ENCODE measurements at regions not wholly inside any gene's neighbourhood (a gene's known extent, or its start where the extent isn't known, plus 50 kb on each side); places are given as distances from the start of the nearest gene placed in this dataset.

GRCh38 chr1:5503556-5504363, 488.5 kb downstream of the NPHP4 start:
- POLR2A ChIA-PET, result no interaction called here
- no peak for DNase-seq
- CTCF ChIA-PET, result interaction anchor here (1.5 to 2.3 kb wide), 2 partner anchors 11 to 242 kb away, joined by 3 to 10 read pairs; no protein-coding TSS in a partner anchor

GRCh38 chr1:5502311-5503194, 489.7 kb downstream of the NPHP4 start:
- DNase-seq, result no peak
- Mint-ChIP-seq H3K36me3 (no peaks in the 10 kb centered on the region), H3K27ac (no peak overlapping the region), H3K27me3 (no peaks in the 10 kb centered on the region), H3K4me1 (ENCODE audit: low read depth) (no peaks in the 10 kb centered on the region), H3K4me3 (no peak overlapping the region), H3K9me3 (peaks cover 2% of the 10 kb centered on the region)
- intact Hi-C loops (cut with micrococcal nuclease), result no loop called here
- POLR2A ChIA-PET, result no interaction called here
- CTCF ChIA-PET, result no interaction called here

More at GRCh38 chr1:5503556-5504363, 488.5 kb downstream of the NPHP4 start:
- Mint-ChIP-seq H3K4me3 (no peak overlapping the region), H3K9me3 (peaks cover 2% of the 10 kb centered on the region), H3K27me3 (no peaks in the 10 kb centered on the region), H3K27ac (no peak overlapping the region), H3K36me3 (no peaks in the 10 kb centered on the region), H3K4me1 (ENCODE audit: low read depth) (no peaks in the 10 kb centered on the region)
- intact Hi-C loops (cut with micrococcal nuclease), result no loop called here

- Mint-ChIP-seq H3K27me3 (peaks cover 3% of the 10 kb centered on the region), H3K36me3 (no peaks in the 10 kb centered on the region), H3K9me3 (peaks cover 2% of the 10 kb centered on the region), H3K4me3 (no peak overlapping the region), H3K27ac (no peak overlapping the region), H3K4me1 (ENCODE audit: low read depth) (no peaks in the 10 kb centered on the region)
- intact Hi-C loops (cut with micrococcal nuclease), result no loop called here
- no peak for DNase-seq
- ChIA-PET CTCF (interaction anchor here (0.8 to 1.2 kb wide), 3 partner anchors 8 to 13 kb away, joined by 3 to 5 read pairs (median 3); no protein-coding TSS in a partner anchor), POLR2A (no interaction called here)
Measured at GRCh38 chr1:5501206-5501930, 490.9 kb downstream of the NPHP4 start.

- no peaks in the 10 kb centered on the region for H3K36me3 Mint-ChIP-seq
- peaks cover 7% of the 10 kb centered on the region for H3K27me3 Mint-ChIP-seq
Measured at GRCh38 chr1:5500541-5500940, 491.7 kb downstream of the NPHP4 start.

GRCh38 chr1:5497503-5497902, 494.7 kb downstream of the NPHP4 start:
- POLR2A ChIA-PET, result no interaction called here
- no peak overlapping the region for H3K27ac Mint-ChIP-seq
- peaks cover 7% of the 10 kb centered on the region for H3K27me3 Mint-ChIP-seq
- no peak overlapping the region for H3K4me3 Mint-ChIP-seq
- no peak for DNase-seq
- intact Hi-C loops (cut with micrococcal nuclease), result no loop called here
- no peaks in the 10 kb centered on the region for H3K36me3 Mint-ChIP-seq
- H3K4me1 Mint-ChIP-seq (ENCODE audit: low read depth), result no peaks in the 10 kb centered on the region
- peaks cover 2% of the 10 kb centered on the region for H3K9me3 Mint-ChIP-seq
- CTCF ChIA-PET, result interaction anchor here (0.6 kb wide), 1 partner anchor 90 kb away, joined by 3 read pairs; no protein-coding TSS in a partner anchor

More at GRCh38 chr1:5500541-5500940, 491.7 kb downstream of the NPHP4 start:
- intact Hi-C loops (cut with micrococcal nuclease), result no loop called here
- no peak for DNase-seq
- Mint-ChIP-seq H3K9me3 (peaks cover 2% of the 10 kb centered on the region), H3K27ac (no peak overlapping the region), H3K4me1 (ENCODE audit: low read depth) (no peaks in the 10 kb centered on the region), H3K4me3 (no peak overlapping the region)
- POLR2A ChIA-PET, result no interaction called here
- CTCF ChIA-PET, result interaction anchor here (0.7 to 1.2 kb wide), 4 partner anchors 9 to 17 kb away, joined by 3 to 5 read pairs (median 3); no protein-coding TSS in a partner anchor

- no peak overlapping the region for H3K4me3 Mint-ChIP-seq
- H3K36me3 Mint-ChIP-seq, result no peaks in the 10 kb centered on the region
- ChIA-PET POLR2A (no interaction called here), CTCF (interaction anchor here (1.7 kb wide), 1 partner anchor 15 kb away, joined by 7 read pairs; no protein-coding TSS in a partner anchor)
- H3K27ac Mint-ChIP-seq, result no peak overlapping the region
- peaks cover 2% of the 10 kb centered on the region for H3K9me3 Mint-ChIP-seq
- DNase-seq, result no peak
- intact Hi-C loops (cut with micrococcal nuclease), result no loop called here
- no peaks in the 10 kb centered on the region for H3K4me1 Mint-ChIP-seq (ENCODE audit: low read depth)
- peaks cover 7% of the 10 kb centered on the region for H3K27me3 Mint-ChIP-seq
Measured at GRCh38 chr1:5495596-5496410, 496.4 kb downstream of the NPHP4 start.

GRCh38 chr1:5494518-5494917, 497.7 kb downstream of the NPHP4 start:
- Mint-ChIP-seq H3K27me3 (peaks cover 10% of the 10 kb centered on the region), H3K27ac (no peak overlapping the region), H3K36me3 (no peaks in the 10 kb centered on the region), H3K9me3 (no peaks in the 10 kb centered on the region), H3K4me1 (ENCODE audit: low read depth) (no peaks in the 10 kb centered on the region), H3K4me3 (no peak overlapping the region)
- CTCF ChIA-PET, result interaction anchor here (1.7 kb wide), 1 partner anchor 16 kb away, joined by 7 read pairs; no protein-coding TSS in a partner anchor
- POLR2A ChIA-PET, result no interaction called here
- intact Hi-C loops (cut with micrococcal nuclease), result no loop called here
- no peak for DNase-seq

GRCh38 chr1:5493851-5494311, 498.3 kb downstream of the NPHP4 start:
- Mint-ChIP-seq H3K27ac (no peak overlapping the region), H3K4me3 (no peak overlapping the region), H3K36me3 (no peaks in the 10 kb centered on the region), H3K27me3 (peaks cover 10% of the 10 kb centered on the region), H3K4me1 (ENCODE audit: low read depth) (no peaks in the 10 kb centered on the region), H3K9me3 (no peaks in the 10 kb centered on the region)
- ChIA-PET POLR2A (no interaction called here), CTCF (interaction anchor here (1.6 kb wide), 1 partner anchor 21 kb away, joined by 3 read pairs; no protein-coding TSS in a partner anchor)
- no peak for DNase-seq
- intact Hi-C loops (cut with micrococcal nuclease), result no loop called here

GRCh38 chr1:5493275-5493674, 498.9 kb downstream of the NPHP4 start:
- CTCF ChIA-PET, result interaction anchor here (1.6 kb wide), 1 partner anchor 22 kb away, joined by 3 read pairs; no protein-coding TSS in a partner anchor
- Mint-ChIP-seq H3K4me3 (no peak overlapping the region), H3K27ac (no peak overlapping the region), H3K36me3 (no peaks in the 10 kb centered on the region), H3K27me3 (peaks cover 10% of the 10 kb centered on the region), H3K9me3 (no peaks in the 10 kb centered on the region), H3K4me1 (ENCODE audit: low read depth) (no peaks in the 10 kb centered on the region)
- intact Hi-C loops (cut with micrococcal nuclease), result no loop called here
- DNase-seq, result no peak
- POLR2A ChIA-PET, result no interaction called here

- no peak overlapping the region for H3K27ac Mint-ChIP-seq
- H3K4me3 Mint-ChIP-seq, result no peak overlapping the region
- no peaks in the 10 kb centered on the region for H3K36me3 Mint-ChIP-seq
- ChIA-PET CTCF (interaction anchor here (1.6 kb wide), 1 partner anchor 22 kb away, joined by 3 read pairs; no protein-coding TSS in a partner anchor), POLR2A (no interaction called here)
- H3K4me1 Mint-ChIP-seq (ENCODE audit: low read depth), result no peaks in the 10 kb centered on the region
- peaks cover 10% of the 10 kb centered on the region for H3K27me3 Mint-ChIP-seq
- intact Hi-C loops (cut with micrococcal nuclease), result no loop called here
- DNase-seq, result no peak
- H3K9me3 Mint-ChIP-seq, result no peaks in the 10 kb centered on the region
Measured at GRCh38 chr1:5492846-5493245, 499.4 kb downstream of the NPHP4 start.
